ENCODE measurements at regions not wholly inside any gene's neighbourhood (a gene's known extent, or its start where the extent isn't known, plus 50 kb on each side); places are given as distances from the start of the nearest gene placed in this dataset.
"Not testable (repeated sequence)": the region's sequence is repeated elsewhere in the genome, so short reads cannot be mapped to it uniquely, and the experiment has no call there.

GRCh38 chr19:30281906-30282305 is 90.3 kb upstream of the ZNF536 start:
- FAIRE-seq: no peak

- no peak for FAIRE-seq
Observed at GRCh38 chr19:30283556-30283955, 88.6 kb upstream of the ZNF536 start.

GRCh38 chr19:30284209-30284608 is 88.0 kb upstream of the ZNF536 start:
- FAIRE-seq: no peak

- FAIRE-seq: no peak
Observed at GRCh38 chr19:30284885-30285284, 87.3 kb upstream of the ZNF536 start.

- no peak for FAIRE-seq
Observed at GRCh38 chr19:30286378-30286777, 85.8 kb upstream of the ZNF536 start.

GRCh38 chr19:30287259-30287658 is 84.9 kb upstream of the ZNF536 start:
- FAIRE-seq: no peak

- FAIRE-seq: no peak
Observed at GRCh38 chr19:30287973-30288372, 84.2 kb upstream of the ZNF536 start.

GRCh38 chr19:30288911-30289310 is 83.3 kb upstream of the ZNF536 start:
- no peak for FAIRE-seq

- no peak for FAIRE-seq
Observed at GRCh38 chr19:30289336-30289735, 82.8 kb upstream of the ZNF536 start.

GRCh38 chr19:30290805-30291204 is 81.4 kb upstream of the ZNF536 start:
- FAIRE-seq: not testable (repeated sequence)

GRCh38 chr19:30293051-30293785 is 79.0 kb upstream of the ZNF536 start:
- FAIRE-seq: no peak

- no peak for FAIRE-seq
Observed at GRCh38 chr19:30297969-30298368, 74.2 kb upstream of the ZNF536 start.

GRCh38 chr19:30303131-30303654 is 69.0 kb upstream of the ZNF536 start:
- no peak for FAIRE-seq

- FAIRE-seq: no peak
Observed at GRCh38 chr19:30304540-30304939, 67.6 kb upstream of the ZNF536 start.

GRCh38 chr19:30305346-30306060 is 66.7 kb upstream of the ZNF536 start:
- no peak for FAIRE-seq

GRCh38 chr19:30307191-30307974 is 64.8 kb upstream of the ZNF536 start:
- no peak for FAIRE-seq

GRCh38 chr19:30309176-30309575 is 63.0 kb upstream of the ZNF536 start:
- no peak for FAIRE-seq

GRCh38 chr19:30309905-30310601 is 62.1 kb upstream of the ZNF536 start:
- no peak for FAIRE-seq

GRCh38 chr19:30310602-30311263 is 61.5 kb upstream of the ZNF536 start:
- FAIRE-seq: no peak

GRCh38 chr19:30311911-30312310 is 60.3 kb upstream of the ZNF536 start:
- no peak for FAIRE-seq

- no peak for FAIRE-seq
Observed at GRCh38 chr19:30312582-30313352, 59.4 kb upstream of the ZNF536 start.

Measured in A204.1 (cell line).